Type B pancreatic cell (in vitro differentiated cells): ENCODE measurements at regions not wholly inside any gene's neighbourhood (a gene's known extent, or its start where the extent isn't known, plus 50 kb on each side); places are given as distances from the start of the nearest gene placed in this dataset.

Experiments
- DNase-seq: peaks from one replicate; pipeline ENCODE4 v3.0.0; 2021; ENCODE audit warnings: mixed read lengths; ENCODE audit not compliant: unreplicated experiment; ENCODE audit errors: extremely low spot score
- H3K27ac Mint-ChIP-seq: 2 replicates; pipeline ENCODE4 v1.8.0; 2021; ENCODE audit warnings: mild to moderate bottlenecking, mixed read lengths
- H3K27me3 Mint-ChIP-seq: 2 replicates; pipeline ENCODE4 v1.8.0; 2021; ENCODE audit warnings: mixed read lengths
- H3K36me3 Mint-ChIP-seq: 2 replicates; pipeline ENCODE4 v1.8.0; 2021; ENCODE audit warnings: mixed read lengths
- H3K4me1 Mint-ChIP-seq: one replicate; pipeline ENCODE4 v1.8.0; 2021; ENCODE audit warnings: mixed read lengths; ENCODE audit not compliant: unreplicated experiment
- H3K4me3 Mint-ChIP-seq: 2 replicates; pipeline ENCODE4 v1.8.0; 2021; ENCODE audit warnings: mild to moderate bottlenecking, mixed read lengths
- H3K9me3 Mint-ChIP-seq: 2 replicates; pipeline ENCODE4 v1.8.0; 2021; ENCODE audit warnings: mixed read lengths
- CTCF ChIP-seq: fragments of 200-600 bp; sonication (generic); conservative IDR thresholded peaks from 2 replicates; pipeline ENCODE4 v1.5.0; 2021; ENCODE audit warnings: antibody characterized with exemption, mild to moderate bottlenecking

GRCh38 chrX:137646472-137646871, 80.5 kb downstream of the ZIC3 start:
- DNase-seq, result no peak
- no peak overlapping the region for H3K27ac Mint-ChIP-seq
- H3K36me3 Mint-ChIP-seq, result no peaks in the 10 kb centered on the region
- H3K27me3 Mint-ChIP-seq, result no peaks in the 10 kb centered on the region
- H3K4me1 Mint-ChIP-seq, result no peaks in the 10 kb centered on the region
- no peak overlapping the region for H3K4me3 Mint-ChIP-seq
- no peaks in the 10 kb centered on the region for H3K9me3 Mint-ChIP-seq
- no peak for TF ChIP-seq CTCF

GRCh38 chrX:137651647-137652046, 85.7 kb downstream of the ZIC3 start:
- Mint-ChIP-seq H3K4me1 (no peaks in the 10 kb centered on the region), H3K9me3 (no peaks in the 10 kb centered on the region), H3K36me3 (no peaks in the 10 kb centered on the region), H3K27me3 (no peaks in the 10 kb centered on the region), H3K27ac (no peak overlapping the region), H3K4me3 (no peak overlapping the region)
- TF ChIP-seq CTCF, result no peak
- no peak for DNase-seq

- H3K4me1 Mint-ChIP-seq, result no peaks in the 10 kb centered on the region
- H3K9me3 Mint-ChIP-seq, result no peaks in the 10 kb centered on the region
- H3K4me3 Mint-ChIP-seq, result no peak overlapping the region
- H3K27me3 Mint-ChIP-seq, result no peaks in the 10 kb centered on the region
- DNase-seq, result no peak
- no peaks in the 10 kb centered on the region for H3K36me3 Mint-ChIP-seq
- H3K27ac Mint-ChIP-seq, result no peak overlapping the region
- no peak for TF ChIP-seq CTCF
Measured at GRCh38 chrX:137652086-137652485, 86.2 kb downstream of the ZIC3 start.

GRCh38 chrX:137654481-137654880, 88.6 kb downstream of the ZIC3 start:
- Mint-ChIP-seq H3K4me1 (no peaks in the 10 kb centered on the region), H3K4me3 (no peak overlapping the region), H3K36me3 (no peaks in the 10 kb centered on the region), H3K27ac (no peak overlapping the region), H3K9me3 (peaks cover 3% of the 10 kb centered on the region), H3K27me3 (no peaks in the 10 kb centered on the region)
- TF ChIP-seq CTCF, result no peak
- DNase-seq, result no peak

GRCh38 chrX:137667776-137668175, 101.8 kb downstream of the ZIC3 start:
- no peaks in the 10 kb centered on the region for H3K9me3 Mint-ChIP-seq
- H3K36me3 Mint-ChIP-seq, result no peaks in the 10 kb centered on the region
- no peak for TF ChIP-seq CTCF
- H3K4me3 Mint-ChIP-seq, result no peak overlapping the region
- H3K4me1 Mint-ChIP-seq, result no peaks in the 10 kb centered on the region
- no peak overlapping the region for H3K27ac Mint-ChIP-seq
- no peak for DNase-seq
- no peaks in the 10 kb centered on the region for H3K27me3 Mint-ChIP-seq

GRCh38 chrX:137684591-137684990, 118.7 kb downstream of the ZIC3 start:
- no peak for DNase-seq
- Mint-ChIP-seq H3K27ac (no peak overlapping the region), H3K27me3 (no peaks in the 10 kb centered on the region), H3K4me3 (no peak overlapping the region), H3K4me1 (no peaks in the 10 kb centered on the region), H3K9me3 (no peaks in the 10 kb centered on the region), H3K36me3 (no peaks in the 10 kb centered on the region)
- TF ChIP-seq CTCF, result no peak
